WTC11 (cell line): ENCODE measurements at regions not wholly inside any gene's neighbourhood (a gene's known extent, or its start where the extent isn't known, plus 50 kb on each side); places are given as distances from the start of the nearest gene placed in this dataset.

ENCODE experiments used
- ATAC-seq: fragments of 200-7000 bp; cut with Tn5 transposase; 2 replicates; pipeline ENCODE4 v1.10.0; 2021; ENCODE audit warnings: mild to moderate bottlenecking, moderate library complexity
- CTCF ChIA-PET: fragments of 300-600 bp; sonication (Branson Sonifier 250); formaldehyde crosslinking; loops from one replicate; lab custom pipeline; 2021; ENCODE audit warnings: antibody characterized with exemption; lab: Charles Lee
- POLR2A ChIA-PET: fragments of 350-600 bp; sonication (Branson Sonifier 250); formaldehyde crosslinking; loops from one replicate; lab custom pipeline; 2021; ENCODE audit warnings: antibody characterized with exemption; lab: Charles Lee
- DNase-seq: peaks from one replicate; pipeline ENCODE4 v3.0.0; 2021; ENCODE audit warnings: low spot score
- H3K27ac Mint-ChIP-seq: 2 replicates; pipeline ENCODE4 v1.8.0; 2021; ENCODE audit warnings: mixed read lengths
- H3K27me3 Mint-ChIP-seq: 2 replicates; pipeline ENCODE4 v1.8.0; 2021; ENCODE audit warnings: low read depth, mild to moderate bottlenecking, moderate library complexity, mixed read lengths
- H3K36me3 Mint-ChIP-seq: 2 replicates; pipeline ENCODE4 v1.8.0; 2021; ENCODE audit warnings: mixed read lengths
- H3K4me1 Mint-ChIP-seq: 2 replicates; pipeline ENCODE4 v1.8.0; 2022; ENCODE audit warnings: mixed read lengths
- H3K4me3 Mint-ChIP-seq: 2 replicates; pipeline ENCODE4 v1.8.0; 2021; ENCODE audit warnings: mild to moderate bottlenecking, moderate library complexity, mixed read lengths
- H3K9me3 Mint-ChIP-seq: 2 replicates; pipeline ENCODE4 v1.8.0; 2021; ENCODE audit warnings: mixed read lengths
- ARID4B ChIP-seq: sonication (generic); formaldehyde crosslinking; IDR thresholded peaks from 2 replicates; pipeline ENCODE4 v1.8.0; 2023; ENCODE audit warnings: missing genetic modification reagents, mild to moderate bottlenecking, borderline replicate concordance
- ATF1 ChIP-seq: sonication (generic); formaldehyde crosslinking; IDR thresholded peaks from 2 replicates; pipeline ENCODE4 v1.8.1; 2023; ENCODE audit warnings: mild to moderate bottlenecking, moderate library complexity, missing genetic modification reagents
- CREM ChIP-seq: sonication (generic); formaldehyde crosslinking; IDR thresholded peaks from 2 replicates; pipeline ENCODE4 v1.8.1; 2022; ENCODE audit warnings: mild to moderate bottlenecking, missing genetic modification reagents, moderate library complexity
- ERG ChIP-seq: fragments of 250-450 bp; sonication (Bioruptor Pico); IDR thresholded peaks from 2 replicates; pipeline ENCODE4 v1.8.0; 2021; ENCODE audit warnings: mild to moderate bottlenecking
- ETV6 ChIP-seq: sonication (generic); formaldehyde crosslinking; IDR thresholded peaks from 2 replicates; pipeline ENCODE4 v1.8.1; 2022; ENCODE audit warnings: mild to moderate bottlenecking, missing genetic modification reagents
- FOXJ3 ChIP-seq: sonication (generic); formaldehyde crosslinking; IDR thresholded peaks from 2 replicates; pipeline ENCODE4 v1.9.0; 2021; ENCODE audit warnings: missing genetic modification reagents, mild to moderate bottlenecking, borderline replicate concordance
- FOXP1 ChIP-seq: sonication (generic); formaldehyde crosslinking; IDR thresholded peaks from 2 replicates; pipeline ENCODE4 v1.8.0; 2022; ENCODE audit warnings: missing genetic modification reagents, mild to moderate bottlenecking, moderate library complexity, borderline replicate concordance
- FOXP4 ChIP-seq: sonication (generic); formaldehyde crosslinking; IDR thresholded peaks from 2 replicates; pipeline ENCODE4 v1.8.0; 2022; ENCODE audit warnings: mild to moderate bottlenecking, missing genetic modification reagents
- MLX ChIP-seq: sonication (generic); formaldehyde crosslinking; IDR thresholded peaks from 2 replicates; pipeline ENCODE4 v1.8.1; 2023; ENCODE audit warnings: mild to moderate bottlenecking, missing genetic modification reagents, moderate library complexity
- MXD4 ChIP-seq: fragments of 250-450 bp; sonication (Bioruptor Pico); IDR thresholded peaks from 2 replicates; pipeline ENCODE4 v1.8.0; 2021; ENCODE audit warnings: mild to moderate bottlenecking, moderate library complexity, borderline replicate concordance
- MYBL2 ChIP-seq: sonication (generic); formaldehyde crosslinking; IDR thresholded peaks from 2 replicates; pipeline ENCODE4 v1.8.1; 2023; ENCODE audit warnings: mild to moderate bottlenecking, moderate library complexity, missing genetic modification reagents
- NFATC4 ChIP-seq: fragments of 250-450 bp; sonication (Bioruptor Pico); IDR thresholded peaks from 2 replicates; pipeline ENCODE4 v1.9.0; 2021; ENCODE audit warnings: mild to moderate bottlenecking
- NFYB ChIP-seq: sonication (generic); formaldehyde crosslinking; conservative IDR thresholded peaks from 2 replicates; pipeline ENCODE4 v1.8.0; 2022; ENCODE audit warnings: low read depth, missing genetic modification reagents
- PRRX2 ChIP-seq: fragments of 250-450 bp; sonication (Bioruptor Pico); IDR thresholded peaks from 2 replicates; pipeline ENCODE4 v1.8.0; 2021; ENCODE audit warnings: mild to moderate bottlenecking
- RELA ChIP-seq: sonication (generic); formaldehyde crosslinking; IDR thresholded peaks from 2 replicates; pipeline ENCODE4 v1.8.1; 2022; ENCODE audit warnings: missing genetic modification reagents, mild to moderate bottlenecking, borderline replicate concordance
- SMAD3 ChIP-seq: sonication (generic); formaldehyde crosslinking; IDR thresholded peaks from 2 replicates; pipeline ENCODE4 v1.8.0; 2022; ENCODE audit warnings: missing genetic modification reagents, mild to moderate bottlenecking, borderline replicate concordance
- SMAD4 ChIP-seq: sonication (generic); formaldehyde crosslinking; IDR thresholded peaks from 2 replicates; pipeline ENCODE4 v1.8.0; 2022; ENCODE audit warnings: mild to moderate bottlenecking, missing genetic modification reagents
- SP1 ChIP-seq: sonication (generic); formaldehyde crosslinking; conservative IDR thresholded peaks from 2 replicates; pipeline ENCODE4 v1.8.1; 2022; ENCODE audit warnings: missing genetic modification reagents
- TEAD1 ChIP-seq: sonication (generic); formaldehyde crosslinking; IDR thresholded peaks from 2 replicates; pipeline ENCODE4 v1.8.0; 2022; ENCODE audit warnings: mild to moderate bottlenecking, missing genetic modification reagents
- ZNF232 ChIP-seq: sonication (generic); formaldehyde crosslinking; IDR thresholded peaks from 2 replicates; pipeline ENCODE4 v1.8.0; 2022; ENCODE audit warnings: mild to moderate bottlenecking, missing genetic modification reagents
- ZNF317 ChIP-seq: sonication (generic); formaldehyde crosslinking; IDR thresholded peaks from 2 replicates; pipeline ENCODE4 v1.8.1; 2023; ENCODE audit warnings: low read depth, mild to moderate bottlenecking, moderate library complexity, missing genetic modification reagents, borderline replicate concordance
- TF ChIP-seq, protein P1 (sequence below): sonication (generic); formaldehyde crosslinking; conservative IDR thresholded peaks from 2 replicates; pipeline ENCODE4 v1.8.1; 2022; ENCODE audit warnings: mild to moderate bottlenecking, missing genetic modification reagents
- TF ChIP-seq, protein P2 (sequence below): sonication (generic); formaldehyde crosslinking; IDR thresholded peaks from 2 replicates; pipeline ENCODE4 v1.8.0; 2022; ENCODE audit warnings: mild to moderate bottlenecking, missing genetic modification reagents
- TF ChIP-seq, protein P3 (sequence below): sonication (generic); formaldehyde crosslinking; conservative IDR thresholded peaks from 2 replicates; pipeline ENCODE4 v1.8.1; 2023; ENCODE audit warnings: mild to moderate bottlenecking, low read depth, missing genetic modification reagents, moderate library complexity
- TF ChIP-seq, protein P4 (sequence below): fragments of 250-450 bp; sonication (Bioruptor Pico); IDR thresholded peaks from 2 replicates; pipeline ENCODE4 v1.9.0; 2021; ENCODE audit warnings: moderate library complexity, mild to moderate bottlenecking, inconsistent platforms, borderline replicate concordance

DNA sequence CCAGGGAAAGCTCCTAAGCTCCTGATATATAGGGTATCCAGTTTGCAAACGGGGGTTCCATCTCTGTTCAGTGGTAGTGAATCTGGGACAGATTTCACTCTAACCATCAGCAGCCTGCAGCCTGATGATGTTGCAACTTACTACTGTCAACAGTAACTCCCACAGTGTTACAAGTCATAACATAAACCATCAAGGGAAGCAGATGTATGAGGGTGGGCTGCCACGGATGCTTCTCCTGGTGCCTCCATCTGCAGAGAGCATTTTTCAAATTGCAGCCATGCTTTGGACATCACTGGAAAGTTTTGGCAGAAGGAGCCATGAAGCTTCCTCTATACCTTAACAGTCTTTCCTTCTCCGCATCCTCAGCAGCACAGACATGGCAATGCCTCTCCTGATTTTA is 234.5 kb downstream of the ANKRD36B start:
- no peak overlapping the region for H3K4me3 Mint-ChIP-seq
- CTCF ChIA-PET, result interaction anchor here (1.1 kb wide), 1 partner anchor 343 kb away, joined by 3 read pairs; no protein-coding TSS in a partner anchor

GRCh38 chr2:97354576-97354975 is 235.1 kb downstream of the ANKRD36B start:
- Mint-ChIP-seq H3K9me3 (peaks cover 20% of the 10 kb centered on the region), H3K4me3 (no peak overlapping the region), H3K36me3 (peaks cover 8% of the 10 kb centered on the region), H3K4me1 (no peaks in the 10 kb centered on the region; the same call in 1 of the 2 replicates), H3K27me3 (peaks cover 16% of the 10 kb centered on the region; the same call in 1 of the 2 replicates), H3K27ac (no peak overlapping the region)
- no peak for ATAC-seq
- ChIA-PET POLR2A (no interaction called here), CTCF (no interaction called here)
- DNase-seq, result no peak
- TF ChIP-seq SP1 (no peak), MLX (CRISPR knock-in tag) (no peak), ARID4B (CRISPR knock-in tag) (no peak), MXD4 (CRISPR knock-in tag) (no peak), FOXP1 (CRISPR knock-in tag) (no peak), SMAD4 (CRISPR knock-in tag) (no peak)
- TF ChIP-seq, protein P1, sequence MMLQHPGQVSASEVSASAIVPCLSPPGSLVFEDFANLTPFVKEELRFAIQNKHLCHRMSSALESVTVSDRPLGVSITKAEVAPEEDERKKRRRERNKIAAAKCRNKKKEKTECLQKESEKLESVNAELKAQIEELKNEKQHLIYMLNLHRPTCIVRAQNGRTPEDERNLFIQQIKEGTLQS (CRISPR knock-in tag), result no peak

More for the DNA sequence above, 234.5 kb downstream of the ANKRD36B start:
- peaks cover 8% of the 10 kb centered on the region for H3K36me3 Mint-ChIP-seq
- no peak for DNase-seq
- H3K27me3 Mint-ChIP-seq, result peaks cover 16% of the 10 kb centered on the region; the same call in 1 of the 2 replicates
- POLR2A ChIA-PET, result no interaction called here
- H3K9me3 Mint-ChIP-seq, result peaks cover 20% of the 10 kb centered on the region
- H3K27ac Mint-ChIP-seq, result no peak overlapping the region
- ATAC-seq, result no peak
- H3K4me1 Mint-ChIP-seq, result peaks cover 6% of the 10 kb centered on the region
- TF ChIP-seq SMAD3 (CRISPR knock-in tag), result no peak
- no peak for TF ChIP-seq RELA (CRISPR knock-in tag)
- TF ChIP-seq ATF1 (CRISPR knock-in tag), result no peak
- TF ChIP-seq ERG (CRISPR knock-in tag), result no peak
- no peak for TF ChIP-seq MYBL2 (CRISPR knock-in tag)
- no peak for TF ChIP-seq NFATC4 (CRISPR knock-in tag)
- TF ChIP-seq, protein P2, sequence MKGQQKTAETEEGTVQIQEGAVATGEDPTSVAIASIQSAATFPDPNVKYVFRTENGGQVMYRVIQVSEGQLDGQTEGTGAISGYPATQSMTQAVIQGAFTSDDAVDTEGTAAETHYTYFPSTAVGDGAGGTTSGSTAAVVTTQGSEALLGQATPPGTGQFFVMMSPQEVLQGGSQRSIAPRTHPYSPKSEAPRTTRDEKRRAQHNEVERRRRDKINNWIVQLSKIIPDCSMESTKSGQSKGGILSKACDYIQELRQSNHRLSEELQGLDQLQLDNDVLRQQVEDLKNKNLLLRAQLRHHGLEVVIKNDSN (CRISPR knock-in tag), result no peak
- no peak for TF ChIP-seq FOXJ3 (CRISPR knock-in tag)
- no peak for TF ChIP-seq ETV6 (CRISPR knock-in tag)
- no peak for TF ChIP-seq PRRX2 (CRISPR knock-in tag)
- TF ChIP-seq ZNF317 (CRISPR knock-in tag), result no peak
- TF ChIP-seq FOXP4, result no peak
- TF ChIP-seq, protein P3, sequence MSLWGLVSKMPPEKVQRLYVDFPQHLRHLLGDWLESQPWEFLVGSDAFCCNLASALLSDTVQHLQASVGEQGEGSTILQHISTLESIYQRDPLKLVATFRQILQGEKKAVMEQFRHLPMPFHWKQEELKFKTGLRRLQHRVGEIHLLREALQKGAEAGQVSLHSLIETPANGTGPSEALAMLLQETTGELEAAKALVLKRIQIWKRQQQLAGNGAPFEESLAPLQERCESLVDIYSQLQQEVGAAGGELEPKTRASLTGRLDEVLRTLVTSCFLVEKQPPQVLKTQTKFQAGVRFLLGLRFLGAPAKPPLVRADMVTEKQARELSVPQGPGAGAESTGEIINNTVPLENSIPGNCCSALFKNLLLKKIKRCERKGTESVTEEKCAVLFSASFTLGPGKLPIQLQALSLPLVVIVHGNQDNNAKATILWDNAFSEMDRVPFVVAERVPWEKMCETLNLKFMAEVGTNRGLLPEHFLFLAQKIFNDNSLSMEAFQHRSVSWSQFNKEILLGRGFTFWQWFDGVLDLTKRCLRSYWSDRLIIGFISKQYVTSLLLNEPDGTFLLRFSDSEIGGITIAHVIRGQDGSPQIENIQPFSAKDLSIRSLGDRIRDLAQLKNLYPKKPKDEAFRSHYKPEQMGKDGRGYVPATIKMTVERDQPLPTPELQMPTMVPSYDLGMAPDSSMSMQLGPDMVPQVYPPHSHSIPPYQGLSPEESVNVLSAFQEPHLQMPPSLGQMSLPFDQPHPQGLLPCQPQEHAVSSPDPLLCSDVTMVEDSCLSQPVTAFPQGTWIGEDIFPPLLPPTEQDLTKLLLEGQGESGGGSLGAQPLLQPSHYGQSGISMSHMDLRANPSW (CRISPR knock-in tag), result no peak
- TF ChIP-seq, protein P4, sequence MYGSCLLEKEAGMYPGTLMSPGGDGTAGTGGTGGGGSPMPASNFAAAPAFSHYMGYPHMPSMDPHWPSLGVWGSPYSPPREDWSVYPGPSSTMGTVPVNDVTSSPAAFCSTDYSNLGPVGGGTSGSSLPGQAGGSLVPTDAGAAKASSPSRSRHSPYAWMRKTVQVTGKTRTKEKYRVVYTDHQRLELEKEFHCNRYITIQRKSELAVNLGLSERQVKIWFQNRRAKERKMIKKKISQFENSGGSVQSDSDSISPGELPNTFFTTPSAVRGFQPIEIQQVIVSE (CRISPR knock-in tag), result no peak
- no peak for TF ChIP-seq CREM (CRISPR knock-in tag)
- no peak for TF ChIP-seq ZNF232 (CRISPR knock-in tag)
- TF ChIP-seq TEAD1 (CRISPR knock-in tag), result no peak
- TF ChIP-seq NFYB (CRISPR knock-in tag), result no peak
